ENCODE measurements at regions not wholly inside any gene's neighbourhood (a gene's known extent, or its start where the extent isn't known, plus 50 kb on each side); places are given as distances from the start of the nearest gene placed in this dataset.

DNA sequence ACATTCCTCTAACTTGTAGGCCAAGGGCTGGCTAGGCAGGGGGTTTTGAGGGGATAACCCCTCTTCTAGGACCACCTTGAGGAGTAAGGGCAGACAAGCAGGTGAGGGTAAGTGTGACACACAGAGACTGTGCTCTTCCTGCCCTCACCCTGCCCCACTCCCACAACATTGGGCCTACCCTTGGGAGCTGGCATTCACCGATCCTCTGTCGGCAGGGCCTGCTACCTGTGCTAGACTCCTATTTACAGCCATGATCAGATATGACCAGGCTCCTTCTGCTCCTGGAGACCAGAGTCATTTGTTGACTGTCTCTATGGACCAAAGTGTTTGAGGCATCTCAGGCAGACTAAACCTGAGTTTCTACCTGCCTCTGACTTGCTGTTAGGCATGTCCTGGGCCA, 68.3 kb downstream of the SYF2 start:
- WGBS (ENCODE audit: extremely low coverage, insufficient read length, low lambda C conversion rate): no CpG with 5 or more reads among the region's 2 CpGs
- H3K27ac ChIP-seq (ENCODE audit: insufficient read length, low read depth, low read length): no peak overlapping the region
- H2AFZ ChIP-seq (ENCODE audit: low read length): no peak overlapping the region
- no peak overlapping the region for H3K4ac ChIP-seq (ENCODE audit: low read depth, low read length)
- Mint-ChIP-seq H3K4me1 (peaks cover 10 to 15% of the 10 kb centered on the region in 2 experiments), H3K36me3 (ENCODE audit: insufficient read depth in 1 of 3, low read depth in 3 of 3) (no peaks in the 10 kb centered on the region), H3K9me3 (no peaks in the 10 kb centered on the region; a peak in 2 of 5 replicates), H3K4me3 (no peak overlapping the region), H3K27me3 (ENCODE audit: low read depth) (peaks cover 6% of the 10 kb centered on the region), H3K27ac (no peak overlapping the region)
- H4K91ac ChIP-seq (ENCODE audit: insufficient read length, low read depth, low read length): no peak overlapping the region
- H3K79me1 ChIP-seq (ENCODE audit: insufficient read depth, low read depth, low read length, poor library complexity, severe bottlenecking): no peaks in the 10 kb centered on the region
- H3K23me2 ChIP-seq (ENCODE audit: insufficient read length, low read depth, low read length, poor library complexity, severe bottlenecking): no peaks in the 10 kb centered on the region
- no peaks in the 10 kb centered on the region for H3K9me3 ChIP-seq (ENCODE audit: control insufficient read depth, low read depth, low read length)
- no peak overlapping the region for H3K56ac ChIP-seq (ENCODE audit: insufficient read length, low read depth, low read length)
- H2BK12ac ChIP-seq (ENCODE audit: insufficient read length, low read depth, low read length): no peak overlapping the region
- H4K5ac ChIP-seq (ENCODE audit: insufficient read length, low read depth, low read length): no peak overlapping the region
- H3K79me2 ChIP-seq (ENCODE audit: insufficient read depth, low read length): no peaks in the 10 kb centered on the region
- H2AK5ac ChIP-seq (ENCODE audit: insufficient read length, low read length): no peak overlapping the region
- TF ChIP-seq, protein P1, sequence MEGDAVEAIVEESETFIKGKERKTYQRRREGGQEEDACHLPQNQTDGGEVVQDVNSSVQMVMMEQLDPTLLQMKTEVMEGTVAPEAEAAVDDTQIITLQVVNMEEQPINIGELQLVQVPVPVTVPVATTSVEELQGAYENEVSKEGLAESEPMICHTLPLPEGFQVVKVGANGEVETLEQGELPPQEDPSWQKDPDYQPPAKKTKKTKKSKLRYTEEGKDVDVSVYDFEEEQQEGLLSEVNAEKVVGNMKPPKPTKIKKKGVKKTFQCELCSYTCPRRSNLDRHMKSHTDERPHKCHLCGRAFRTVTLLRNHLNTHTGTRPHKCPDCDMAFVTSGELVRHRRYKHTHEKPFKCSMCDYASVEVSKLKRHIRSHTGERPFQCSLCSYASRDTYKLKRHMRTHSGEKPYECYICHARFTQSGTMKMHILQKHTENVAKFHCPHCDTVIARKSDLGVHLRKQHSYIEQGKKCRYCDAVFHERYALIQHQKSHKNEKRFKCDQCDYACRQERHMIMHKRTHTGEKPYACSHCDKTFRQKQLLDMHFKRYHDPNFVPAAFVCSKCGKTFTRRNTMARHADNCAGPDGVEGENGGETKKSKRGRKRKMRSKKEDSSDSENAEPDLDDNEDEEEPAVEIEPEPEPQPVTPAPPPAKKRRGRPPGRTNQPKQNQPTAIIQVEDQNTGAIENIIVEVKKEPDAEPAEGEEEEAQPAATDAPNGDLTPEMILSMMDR (conservative IDR thresholded peaks at IDR 0.05): no peak
- H3K27me3 ChIP-seq (ENCODE audit: insufficient read depth, low read length): no peaks in the 10 kb centered on the region
- H3K14ac ChIP-seq (ENCODE audit: insufficient read depth, low read length): no peak overlapping the region
- H4K20me1 ChIP-seq (ENCODE audit: control insufficient read depth, insufficient read depth, insufficient read length): no peaks in the 10 kb centered on the region
- H3K4me2 ChIP-seq (ENCODE audit: insufficient read depth, insufficient read length, low read length): no peak overlapping the region
- no peak for DNase-seq
- H3K4me1 ChIP-seq (ENCODE audit: insufficient read depth, low read length): no peaks in the 10 kb centered on the region
- no peak overlapping the region for H2BK15ac ChIP-seq (ENCODE audit: low read depth, low read length)
- no peak overlapping the region for H2BK20ac ChIP-seq (ENCODE audit: low read depth, low read length, poor library complexity, severe bottlenecking)
- no peak overlapping the region for H3K9ac ChIP-seq (ENCODE audit: extremely low read depth, insufficient read length, low read length)
- H3K18ac ChIP-seq (ENCODE audit: insufficient read length, low read depth, low read length): no peak overlapping the region
- H4K8ac ChIP-seq (replicated peaks; ENCODE audit: insufficient read length, low read depth, low read length): no peak overlapping the region
- H2BK5ac ChIP-seq (ENCODE audit: insufficient read length, low read length): no peak overlapping the region
- no peak overlapping the region for H3T11ph ChIP-seq (ENCODE audit: low read length)
- no peak overlapping the region for H3K23ac ChIP-seq (ENCODE audit: insufficient read length, low read depth, low read length)
- no peak overlapping the region for H2BK120ac ChIP-seq (ENCODE audit: low read depth, low read length, poor library complexity, severe bottlenecking)

Measured in H9 (cell line).